ENCODE measurements at regions not wholly inside any gene's neighbourhood (a gene's known extent, or its start where the extent isn't known, plus 50 kb on each side); places are given as distances from the start of the nearest gene placed in this dataset.

GRCh38 chr4:27835851-27836250 lies 975.2 kb downstream of the STIM2 start:
- TF ChIP-seq CTCF (IDR thresholded peaks at IDR 0.05) (no peak), POLR2A (IDR thresholded peaks at IDR 0.05) (no peak)
